Chondrocyte (in vitro differentiated cells): ENCODE measurements at regions not wholly inside any gene's neighbourhood (a gene's known extent, or its start where the extent isn't known, plus 50 kb on each side); places are given as distances from the start of the nearest gene placed in this dataset.

Experiments used
- DNase-seq: peaks from one replicate; pipeline ENCODE4 v3.0.0; 2021; ENCODE audit warnings: mixed read lengths, low spot score
- H3K27ac Mint-ChIP-seq: one replicate; pipeline ENCODE4 v1.8.0; 2021; ENCODE audit warnings: mild to moderate bottlenecking, moderate library complexity, mixed read lengths; ENCODE audit not compliant: unreplicated experiment
- H3K27me3 Mint-ChIP-seq: 2 replicates; pipeline ENCODE4 v1.8.0; 2021; ENCODE audit warnings: low read depth, mixed read lengths
- H3K36me3 Mint-ChIP-seq: 2 replicates; pipeline ENCODE4 v1.8.0; 2021; ENCODE audit warnings: low read depth, mixed read lengths
- H3K4me1 Mint-ChIP-seq: 2 replicates; pipeline ENCODE4 v1.8.0; 2021; ENCODE audit warnings: low read depth, mild to moderate bottlenecking, mixed read lengths
- H3K4me3 Mint-ChIP-seq: one replicate; pipeline ENCODE4 v1.8.0; 2021; ENCODE audit warnings: mild to moderate bottlenecking, moderate library complexity, mixed read lengths; ENCODE audit not compliant: unreplicated experiment
- H3K9me3 Mint-ChIP-seq: 2 replicates; pipeline ENCODE4 v1.8.0; 2021; ENCODE audit warnings: low read depth, mixed read lengths
- CTCF ChIP-seq: fragments of 200-600 bp; sonication (generic); IDR thresholded peaks from 2 replicates; pipeline ENCODE4 v1.5.0; 2021; ENCODE audit warnings: antibody characterized with exemption, mild to moderate bottlenecking, moderate library complexity

DNA sequence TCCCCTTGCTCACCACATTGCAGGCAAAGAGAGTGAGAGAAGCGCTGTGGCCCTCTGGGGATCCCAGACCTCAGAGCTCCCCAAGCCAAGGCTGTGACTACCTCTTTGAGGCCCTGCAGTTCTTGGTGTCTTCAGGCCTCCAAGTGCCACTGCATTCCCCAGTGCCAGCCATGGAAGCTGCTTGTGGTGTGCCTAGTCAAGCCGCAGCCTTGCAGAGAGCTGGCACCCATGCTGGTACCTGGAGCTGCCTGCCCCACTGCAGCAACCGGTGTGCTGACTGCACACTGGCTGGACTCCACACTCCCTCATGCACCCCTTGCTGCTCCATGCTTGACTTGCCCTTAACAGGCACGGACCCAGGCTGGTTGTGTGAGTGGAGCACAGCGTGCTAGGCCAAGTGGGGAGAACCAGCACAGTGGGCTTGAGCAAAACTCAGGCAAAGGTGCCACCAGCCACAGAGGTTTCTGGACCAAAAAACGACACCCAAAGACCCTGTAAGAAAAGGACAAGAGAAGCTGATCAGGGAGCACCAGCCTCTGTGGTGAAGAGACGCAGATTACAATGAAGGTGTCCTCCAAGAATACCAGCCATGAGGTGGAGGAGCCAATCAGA is 113.5 kb upstream of the TMEM18 start:
- no peak overlapping the region for H3K27ac Mint-ChIP-seq
- H3K4me3 Mint-ChIP-seq: no peak overlapping the region
- no peaks in the 10 kb centered on the region for H3K9me3 Mint-ChIP-seq
- no peaks in the 10 kb centered on the region for H3K36me3 Mint-ChIP-seq
- TF ChIP-seq CTCF: no peak
- no peaks in the 10 kb centered on the region for H3K4me1 Mint-ChIP-seq
- no peaks in the 10 kb centered on the region for H3K27me3 Mint-ChIP-seq
- no peak for DNase-seq

DNA sequence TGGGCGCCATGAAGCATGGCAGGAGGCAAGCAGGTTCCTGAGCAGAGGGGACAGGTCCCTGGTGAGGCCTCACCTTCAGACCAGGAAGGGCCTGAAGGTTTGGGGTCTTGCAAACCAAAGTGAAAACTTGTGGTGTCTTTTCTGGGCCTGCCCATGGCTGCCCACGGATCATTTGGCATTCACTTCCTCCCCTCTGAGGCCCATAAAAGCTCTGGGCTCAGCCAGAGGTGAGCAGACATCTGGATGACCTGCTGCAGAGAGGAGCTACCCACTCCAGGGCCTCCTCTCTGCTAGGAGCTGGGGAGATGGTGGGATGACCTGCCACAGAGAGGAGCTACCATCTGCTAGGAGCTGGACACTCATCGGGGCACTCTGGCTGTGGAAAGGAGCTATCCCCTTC is 112.9 kb upstream of the TMEM18 start:
- no peaks in the 10 kb centered on the region for H3K9me3 Mint-ChIP-seq
- no peaks in the 10 kb centered on the region for H3K27me3 Mint-ChIP-seq
- TF ChIP-seq CTCF: no peak
- H3K4me1 Mint-ChIP-seq: no peaks in the 10 kb centered on the region
- no peaks in the 10 kb centered on the region for H3K36me3 Mint-ChIP-seq
- H3K4me3 Mint-ChIP-seq: no peak overlapping the region
- DNase-seq: no peak
- no peak overlapping the region for H3K27ac Mint-ChIP-seq

GRCh38 chr2:789529-789928 is 112.3 kb upstream of the TMEM18 start:
- no peak for DNase-seq
- Mint-ChIP-seq H3K27ac (no peak overlapping the region), H3K9me3 (no peaks in the 10 kb centered on the region), H3K4me3 (no peak overlapping the region), H3K4me1 (no peaks in the 10 kb centered on the region), H3K36me3 (no peaks in the 10 kb centered on the region), H3K27me3 (no peaks in the 10 kb centered on the region)
- no peak for TF ChIP-seq CTCF

- no peak for TF ChIP-seq CTCF
- Mint-ChIP-seq H3K4me1 (no peaks in the 10 kb centered on the region), H3K27ac (no peak overlapping the region), H3K9me3 (no peaks in the 10 kb centered on the region), H3K27me3 (no peaks in the 10 kb centered on the region), H3K36me3 (no peaks in the 10 kb centered on the region), H3K4me3 (no peak overlapping the region)
- DNase-seq: no peak
These were observed 111.2 kb upstream of the TMEM18 start for GRCh38 chr2:788227-789032.

- no peak for TF ChIP-seq CTCF
- Mint-ChIP-seq H3K4me3 (no peak overlapping the region), H3K9me3 (no peaks in the 10 kb centered on the region), H3K36me3 (peaks cover 2% of the 10 kb centered on the region), H3K27ac (no peak overlapping the region), H3K27me3 (peaks cover 3% of the 10 kb centered on the region), H3K4me1 (no peaks in the 10 kb centered on the region)
- DNase-seq: no peak
These were observed 107.5 kb upstream of the TMEM18 start for GRCh38 chr2:784753-785152.
